CD4-positive, alpha-beta T cell treated with Interleukin-21 for 1 hour (primary cell): ENCODE measurements at regions not wholly inside any gene's neighbourhood (a gene's known extent, or its start where the extent isn't known, plus 50 kb on each side); places are given as distances from the start of the nearest gene placed in this dataset.

Experiments used
- DNase-seq: peaks from one replicate; pipeline ENCODE4 v3.0.0-alpha.2; 2020

- DNase-seq = no peak
Measured at GRCh38 chr9:135240871-135241311, 153.4 kb downstream of the OLFM1 start.

GRCh38 chr9:135241381-135242048 lies 154.0 kb downstream of the OLFM1 start:
- DNase-seq = no peak

DNA sequence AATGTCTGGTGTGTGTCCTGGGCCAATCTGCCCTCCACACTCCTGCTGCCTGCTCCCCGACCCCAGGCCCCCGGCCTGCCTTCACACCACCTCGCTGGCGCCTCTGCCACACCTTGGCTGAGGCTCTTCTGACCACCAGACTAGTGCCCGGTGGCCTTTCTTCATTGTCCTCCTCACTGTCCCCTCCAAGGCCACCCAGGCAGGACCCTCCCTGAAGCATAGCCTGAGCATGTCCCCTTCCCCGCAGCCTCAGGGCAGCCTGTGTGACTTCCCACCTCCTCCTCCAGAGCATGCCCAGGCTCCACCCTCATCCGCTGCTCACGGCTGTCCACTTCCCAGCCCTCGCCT lies 154.6 kb downstream of the OLFM1 start:
- no peak for DNase-seq

DNA sequence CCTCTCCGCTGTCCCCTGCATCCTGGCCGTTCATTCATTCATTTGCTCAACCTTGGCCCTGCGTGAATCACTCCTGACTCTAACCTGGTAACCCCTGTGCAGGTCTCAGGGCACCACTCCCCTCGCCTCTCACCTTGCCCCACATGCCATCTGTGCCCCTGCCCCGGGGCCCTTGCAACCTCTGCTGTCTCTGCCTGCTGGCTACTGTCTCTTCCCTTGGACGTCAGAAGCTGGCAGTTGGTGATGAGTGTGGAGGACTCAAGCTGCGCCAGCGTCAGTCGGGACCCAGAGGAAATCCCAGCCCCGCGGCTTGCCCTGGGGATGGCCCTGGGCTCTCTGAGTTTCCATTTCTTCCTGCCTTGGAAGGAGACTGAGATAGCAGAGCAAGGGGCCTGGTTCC lies 154.9 kb downstream of the OLFM1 start:
- DNase-seq = no peak

DNA sequence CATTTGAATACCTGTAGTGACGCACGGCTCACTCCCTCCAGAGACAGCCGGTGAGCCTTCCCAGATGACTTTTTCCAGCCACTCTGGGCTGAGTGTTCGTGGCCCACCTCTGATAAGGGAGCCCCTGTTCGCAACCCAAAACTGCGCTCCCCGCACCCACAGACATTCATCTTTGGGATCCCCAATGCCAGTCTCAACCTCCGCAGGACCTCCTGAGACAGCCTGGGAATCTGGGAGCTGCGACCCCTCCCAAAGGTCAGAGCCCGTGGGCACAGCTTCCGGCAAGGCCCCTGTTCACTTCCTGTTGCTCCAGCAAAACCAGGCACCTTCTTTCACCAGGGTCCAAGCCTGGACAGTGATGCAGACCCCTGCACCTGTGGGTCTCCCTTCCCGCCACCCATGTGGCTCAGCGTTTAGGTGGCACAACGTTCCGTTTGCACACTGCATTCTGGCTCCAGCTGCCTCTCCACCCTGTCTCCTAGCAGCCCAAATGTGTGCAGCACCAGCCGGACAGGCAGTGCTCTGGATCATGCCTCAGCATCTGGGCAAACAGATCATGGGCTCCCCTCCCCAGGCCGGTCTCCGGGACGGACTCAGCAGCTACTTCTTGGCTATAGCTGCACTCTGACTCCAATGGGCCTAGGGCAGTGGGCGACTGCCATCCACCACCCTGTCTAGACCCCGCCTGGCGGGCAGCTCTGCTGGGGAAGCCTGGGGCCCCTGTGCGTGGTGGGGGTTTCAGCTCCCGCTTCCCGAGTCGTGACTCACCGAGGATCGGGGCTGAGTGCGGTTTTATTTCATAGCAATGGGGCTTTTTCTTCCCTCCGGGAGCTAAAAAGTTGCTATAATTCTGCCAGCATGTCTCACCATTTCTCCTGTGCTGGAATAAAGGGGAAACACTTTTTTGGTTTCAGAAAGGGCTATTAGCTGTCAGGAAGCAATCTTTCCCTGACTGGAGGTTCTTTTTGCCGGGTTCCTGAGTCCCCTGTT lies 156.0 kb downstream of the OLFM1 start:
- no peak for DNase-seq

DNA sequence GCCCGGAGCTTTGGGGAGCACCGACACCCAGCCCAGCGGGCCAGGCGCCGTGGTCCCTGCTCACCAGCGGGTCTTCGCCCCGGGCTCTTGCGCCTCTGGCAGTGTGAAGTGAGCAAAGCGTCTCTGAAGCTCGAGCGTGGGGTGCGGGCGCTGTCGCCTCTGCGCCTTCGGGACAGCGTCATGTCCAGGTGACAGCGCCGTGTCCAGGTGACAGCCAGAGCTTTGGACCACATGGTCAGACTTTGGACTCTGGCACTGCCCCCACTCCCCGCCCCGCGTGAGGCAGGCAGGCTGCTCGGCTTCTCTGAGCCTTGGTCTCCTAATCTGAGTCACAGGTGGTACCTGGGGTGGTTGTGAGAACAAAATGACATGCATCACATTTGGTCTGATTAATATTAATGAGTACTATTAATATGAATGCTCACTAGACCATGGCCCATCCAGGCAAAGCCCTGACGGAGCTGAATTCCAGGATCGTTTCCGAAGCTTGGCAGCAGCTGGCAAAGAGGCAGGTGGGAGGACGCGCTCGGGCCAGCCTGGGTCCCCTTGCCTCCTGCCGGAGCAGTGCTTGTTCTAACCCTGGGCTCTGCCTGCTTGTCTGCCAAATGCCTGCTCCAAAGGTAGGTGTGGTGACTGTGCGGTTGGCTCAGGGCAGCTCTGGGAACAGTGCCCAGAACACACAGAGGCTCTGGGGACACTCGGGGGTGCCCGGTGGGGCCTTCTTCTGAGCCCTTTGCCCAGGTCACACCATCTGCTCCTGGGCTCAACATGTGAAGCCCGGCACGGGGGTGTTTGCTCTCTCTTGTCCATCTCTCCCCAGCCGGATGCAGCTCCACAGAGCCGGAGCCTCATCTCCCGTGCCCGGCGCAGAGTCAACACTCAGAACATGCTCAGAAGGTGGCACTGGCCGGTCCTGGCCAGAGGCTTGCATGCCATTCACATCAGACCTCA lies 157.1 kb downstream of the OLFM1 start:
- DNase-seq = no peak

DNA sequence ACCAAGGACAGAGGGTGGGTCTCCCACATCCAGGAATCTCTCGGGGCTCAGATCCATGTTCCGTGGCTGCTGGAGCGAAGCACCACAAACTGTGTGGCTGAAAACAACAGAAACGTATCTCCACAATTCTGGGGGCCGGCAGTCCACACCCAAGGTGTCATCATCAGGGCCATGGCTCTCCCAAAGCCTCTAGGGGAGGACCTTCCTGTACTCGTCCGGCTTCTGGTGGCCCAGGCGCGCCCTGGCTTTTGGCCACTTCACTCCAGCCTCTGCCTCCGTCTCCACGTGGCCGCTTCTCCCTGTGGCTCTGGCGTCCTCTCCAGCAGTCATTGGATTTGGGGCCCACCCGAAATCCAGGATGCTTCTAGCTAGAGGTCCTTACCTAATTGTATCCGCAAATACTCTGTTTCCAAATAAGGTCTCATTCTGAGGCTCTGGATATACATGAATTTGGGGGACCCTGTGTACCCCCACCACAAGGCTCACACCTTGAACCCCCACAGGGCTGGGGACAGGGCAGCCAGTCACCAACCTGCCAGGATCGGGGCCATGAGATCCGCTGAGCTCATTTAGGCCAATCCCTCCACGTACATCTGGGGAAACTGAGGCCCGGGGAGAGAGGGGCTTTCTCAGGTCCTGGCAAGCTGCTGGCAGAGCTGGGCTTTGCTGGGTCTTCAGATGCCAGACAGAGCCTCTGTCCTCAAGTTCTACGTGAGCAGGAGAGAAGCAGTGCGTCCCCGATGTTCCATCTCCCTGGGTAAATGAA lies 158.2 kb downstream of the OLFM1 start:
- DNase-seq = no peak

- DNase-seq = no peak
Measured at GRCh38 chr9:135246248-135247205, 159.1 kb downstream of the OLFM1 start.

- DNase-seq = no peak
Measured at GRCh38 chr9:135247227-135247930, 159.9 kb downstream of the OLFM1 start.

DNA sequence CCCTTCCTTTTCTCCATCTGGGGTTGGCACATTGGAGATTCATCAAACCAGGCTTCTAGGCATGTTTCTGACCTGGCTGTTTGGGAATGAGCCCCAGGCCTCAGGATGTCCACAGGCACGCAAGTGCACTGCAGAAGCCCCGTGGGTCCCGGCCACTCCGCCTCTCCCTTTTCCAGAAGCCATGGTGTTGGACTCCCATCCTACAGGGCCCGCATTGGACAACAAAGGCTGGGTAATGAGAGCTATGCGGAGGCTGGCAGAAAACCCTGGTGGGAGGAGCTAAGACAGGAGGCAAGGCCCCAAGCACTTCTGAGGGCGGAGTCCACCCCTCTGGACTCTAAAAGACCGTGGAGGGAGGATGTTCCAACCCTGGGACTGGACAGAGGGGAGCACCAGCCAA lies 160.6 kb downstream of the OLFM1 start:
- DNase-seq = no peak

DNA sequence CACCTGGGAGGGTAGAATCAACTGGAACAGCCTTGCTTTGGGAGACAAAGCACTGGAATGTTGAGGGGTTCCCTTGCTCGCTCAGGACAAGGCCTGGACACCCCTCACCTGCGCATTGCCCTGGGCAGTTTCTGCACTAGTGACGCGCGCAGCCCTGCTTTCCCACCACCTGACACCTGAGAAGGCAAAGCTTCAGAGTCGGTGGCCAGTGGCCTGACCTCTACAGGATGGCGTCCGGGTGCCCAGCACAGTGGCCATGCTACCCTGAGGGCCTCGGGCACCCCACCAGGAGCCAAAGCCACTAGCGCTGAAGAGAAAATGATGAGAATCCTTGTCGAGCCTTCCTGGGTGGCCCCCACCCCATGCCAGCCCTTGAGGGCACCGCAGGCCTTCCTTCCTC lies 161.3 kb downstream of the OLFM1 start:
- no peak for DNase-seq

DNA sequence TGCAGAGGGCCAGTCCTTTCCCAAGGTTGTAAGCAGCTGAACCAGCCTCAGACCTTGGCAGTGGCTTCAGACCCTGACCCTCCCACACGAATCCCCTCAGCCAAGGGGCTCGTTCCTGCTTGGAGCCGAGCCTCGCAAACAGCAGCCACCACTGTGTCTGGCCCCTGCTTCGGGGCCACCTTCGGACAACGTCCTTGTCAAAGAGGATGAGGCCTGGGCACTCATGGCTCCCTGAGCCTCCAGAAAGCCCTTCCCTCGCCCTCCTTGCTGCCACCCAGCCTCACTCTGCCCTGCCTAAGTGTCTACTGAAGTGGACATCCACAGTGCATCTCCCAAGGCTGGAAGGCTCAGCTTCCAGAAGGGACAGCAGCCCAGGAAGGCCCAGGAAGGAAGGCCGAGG lies 161.7 kb downstream of the OLFM1 start:
- DNase-seq = no peak

GRCh38 chr9:135249711-135250110 lies 162.2 kb downstream of the OLFM1 start:
- no peak for DNase-seq

GRCh38 chr9:135251331-135251761 lies 163.9 kb downstream of the OLFM1 start:
- DNase-seq = no peak

DNA sequence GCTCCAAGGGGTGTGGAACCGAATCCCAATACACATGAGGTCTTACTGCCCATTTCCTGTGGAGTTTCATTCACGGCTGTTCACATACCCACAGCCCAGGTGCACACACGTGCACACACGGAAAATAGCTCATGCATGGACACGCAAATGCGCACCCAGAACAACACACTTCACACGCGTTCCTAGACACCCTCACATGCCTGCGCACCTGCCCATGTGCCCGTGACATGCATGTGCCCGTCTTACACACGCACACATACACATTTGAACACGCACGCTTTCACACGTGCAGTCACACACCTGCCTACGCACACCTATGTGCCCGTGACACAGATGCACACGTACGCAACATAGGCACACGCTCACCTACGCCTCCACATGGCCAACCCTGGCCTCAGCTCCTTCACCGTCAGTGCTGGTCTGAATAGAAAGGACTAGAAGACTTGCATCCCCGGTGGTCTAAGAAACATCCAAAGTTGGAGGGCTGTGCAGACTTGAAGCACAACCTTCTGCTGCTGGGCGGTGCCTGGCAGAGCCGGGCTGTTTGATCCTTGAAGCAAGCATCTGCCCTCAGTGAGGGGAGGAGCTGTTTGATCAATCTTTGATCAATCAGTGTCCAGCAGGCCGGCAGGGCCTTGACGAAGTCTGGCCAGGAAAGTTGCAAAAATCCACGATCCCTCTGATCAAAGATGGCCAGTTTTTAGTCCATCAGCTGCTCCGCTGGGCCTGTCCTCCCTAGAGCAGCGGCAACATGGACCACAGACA lies 164.7 kb downstream of the OLFM1 start:
- no peak for DNase-seq

DNA sequence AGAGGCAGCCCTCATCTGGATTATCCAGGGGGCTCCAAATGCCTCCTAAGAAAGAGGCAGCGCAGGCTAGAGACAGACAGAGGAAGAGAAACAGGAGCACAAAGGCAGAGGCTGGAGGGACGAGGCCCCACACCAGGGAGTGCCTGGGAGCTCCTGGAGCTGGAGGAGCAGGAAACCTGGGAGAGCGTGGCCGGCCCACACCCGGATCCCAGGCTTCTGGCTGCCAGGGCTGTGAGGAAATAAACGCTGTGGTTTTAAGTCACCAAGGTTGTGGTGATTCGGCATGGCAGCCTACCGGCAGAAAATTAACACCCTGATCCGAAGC lies 165.5 kb downstream of the OLFM1 start:
- no peak for DNase-seq

GRCh38 chr9:135253305-135254004 lies 166.0 kb downstream of the OLFM1 start:
- DNase-seq = no peak

- DNase-seq = no peak
Measured at GRCh38 chr9:135254176-135255032, 166.9 kb downstream of the OLFM1 start.
